Choroid plexus epithelial cell (primary cell): ENCODE measurements at regions not wholly inside any gene's neighbourhood (a gene's known extent, or its start where the extent isn't known, plus 50 kb on each side); places are given as distances from the start of the nearest gene placed in this dataset.

Experiments
- DNase-seq: peaks from one replicate; pipeline ENCODE4 v3.0.0-alpha.2; 2010; ENCODE audit warnings: low read depth
- H3K4me3 ChIP-seq: 2 replicates; pipeline ENCODE4 v1.5.1; 2011; ENCODE audit warnings: low read depth, mild to moderate bottlenecking, control low read depth, low read length, moderate library complexity
- TF ChIP-seq, protein P1 (sequence below): conservative IDR thresholded peaks from 2 replicates; pipeline ENCODE4 v1.5.1; 2011; ENCODE audit warnings: low read depth, mild to moderate bottlenecking, control low read depth, inconsistent platforms, low read length, moderate library complexity

DNA sequence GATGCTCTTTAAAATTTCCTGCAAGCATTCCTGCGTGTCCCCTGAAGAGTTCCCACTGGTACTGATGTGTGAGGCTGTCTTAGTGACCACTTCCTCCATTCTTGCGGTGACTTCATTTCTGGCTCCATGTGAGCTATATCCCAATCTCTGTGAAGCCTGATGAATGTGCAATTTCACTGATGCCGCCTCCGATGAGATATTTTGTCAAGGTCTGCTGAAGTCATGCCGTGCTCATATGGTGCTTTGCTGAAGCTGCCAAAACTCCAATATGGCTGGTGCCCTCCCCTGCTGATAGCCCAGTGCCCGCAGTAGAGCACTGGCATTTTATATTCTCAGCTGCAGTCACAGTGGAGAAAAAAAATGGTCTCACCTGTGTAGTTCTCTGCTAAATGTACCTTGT, 271.5 kb downstream of the EFHB start:
- no peak for DNase-seq
- H3K4me3 ChIP-seq, result no peak overlapping the region
- TF ChIP-seq, protein P1, sequence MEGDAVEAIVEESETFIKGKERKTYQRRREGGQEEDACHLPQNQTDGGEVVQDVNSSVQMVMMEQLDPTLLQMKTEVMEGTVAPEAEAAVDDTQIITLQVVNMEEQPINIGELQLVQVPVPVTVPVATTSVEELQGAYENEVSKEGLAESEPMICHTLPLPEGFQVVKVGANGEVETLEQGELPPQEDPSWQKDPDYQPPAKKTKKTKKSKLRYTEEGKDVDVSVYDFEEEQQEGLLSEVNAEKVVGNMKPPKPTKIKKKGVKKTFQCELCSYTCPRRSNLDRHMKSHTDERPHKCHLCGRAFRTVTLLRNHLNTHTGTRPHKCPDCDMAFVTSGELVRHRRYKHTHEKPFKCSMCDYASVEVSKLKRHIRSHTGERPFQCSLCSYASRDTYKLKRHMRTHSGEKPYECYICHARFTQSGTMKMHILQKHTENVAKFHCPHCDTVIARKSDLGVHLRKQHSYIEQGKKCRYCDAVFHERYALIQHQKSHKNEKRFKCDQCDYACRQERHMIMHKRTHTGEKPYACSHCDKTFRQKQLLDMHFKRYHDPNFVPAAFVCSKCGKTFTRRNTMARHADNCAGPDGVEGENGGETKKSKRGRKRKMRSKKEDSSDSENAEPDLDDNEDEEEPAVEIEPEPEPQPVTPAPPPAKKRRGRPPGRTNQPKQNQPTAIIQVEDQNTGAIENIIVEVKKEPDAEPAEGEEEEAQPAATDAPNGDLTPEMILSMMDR, result no peak

DNA sequence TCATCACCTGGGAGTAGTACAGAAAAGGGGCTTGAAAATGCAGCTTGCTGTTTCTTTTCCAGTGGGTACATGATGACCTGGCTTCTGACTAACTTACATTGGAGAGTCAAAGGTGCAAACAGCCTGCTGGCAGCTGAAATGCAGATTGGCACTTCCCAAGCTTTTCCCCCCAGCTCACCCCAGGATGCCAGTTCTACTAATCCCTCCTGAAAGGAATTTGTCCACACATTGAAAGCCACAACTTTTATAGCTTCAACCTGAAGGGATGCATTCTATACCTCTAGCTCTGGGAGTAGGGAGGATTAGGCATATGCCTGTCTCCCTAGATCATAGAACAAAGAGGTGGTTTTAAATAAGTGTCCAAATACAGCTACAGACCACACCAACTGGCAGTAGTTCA, 281.7 kb downstream of the EFHB start:
- DNase-seq, result no peak
- H3K4me3 ChIP-seq, result no peak overlapping the region
- TF ChIP-seq, protein P1, result no peak

- TF ChIP-seq, protein P1, result no peak
- no peak for DNase-seq
- no peak overlapping the region for H3K4me3 ChIP-seq
Measured at GRCh38 chr3:19645093-19645492, 288.9 kb downstream of the EFHB start.

DNA sequence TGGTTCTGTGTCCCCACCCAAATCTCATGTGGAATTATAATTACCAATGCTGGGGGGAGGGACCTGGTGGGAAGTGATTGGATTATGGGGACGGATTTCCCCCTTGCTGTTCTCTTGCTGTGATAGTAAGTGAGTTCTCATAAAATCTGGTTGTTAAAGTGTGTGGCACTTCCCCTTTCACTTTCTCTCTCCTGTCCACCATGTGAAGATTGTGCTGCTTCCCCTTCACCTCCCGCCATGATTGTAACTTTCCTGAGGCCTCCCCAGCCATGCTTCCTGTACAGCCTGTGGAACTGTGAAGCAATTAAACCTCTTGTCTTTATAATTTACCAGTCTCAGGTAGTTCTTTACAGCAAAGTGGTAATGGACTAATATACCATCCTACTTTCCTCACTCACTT, 289.6 kb downstream of the EFHB start:
- TF ChIP-seq, protein P1, result no peak
- DNase-seq, result no peak
- no peak overlapping the region for H3K4me3 ChIP-seq

GRCh38 chr3:19641408-19641807, 292.6 kb downstream of the EFHB start:
- no peak for DNase-seq
- TF ChIP-seq, protein P1, result no peak
- no peak overlapping the region for H3K4me3 ChIP-seq

- H3K4me3 ChIP-seq, result no peak overlapping the region
- DNase-seq, result no peak
- TF ChIP-seq, protein P1, result no peak
Measured at GRCh38 chr3:19632099-19633074, 301.6 kb downstream of the EFHB start.

- TF ChIP-seq, protein P1, result no peak
- no peak for DNase-seq
- no peak overlapping the region for H3K4me3 ChIP-seq
Measured at GRCh38 chr3:19598870-19599269, 335.1 kb downstream of the EFHB start.
